ENCODE measurements at regions not wholly inside any gene's neighbourhood (a gene's known extent, or its start where the extent isn't known, plus 50 kb on each side); places are given as distances from the start of the nearest gene placed in this dataset.
A peak's percentile ranks its signal among the peaks of the same experiment; 100 is the strongest.

DNA sequence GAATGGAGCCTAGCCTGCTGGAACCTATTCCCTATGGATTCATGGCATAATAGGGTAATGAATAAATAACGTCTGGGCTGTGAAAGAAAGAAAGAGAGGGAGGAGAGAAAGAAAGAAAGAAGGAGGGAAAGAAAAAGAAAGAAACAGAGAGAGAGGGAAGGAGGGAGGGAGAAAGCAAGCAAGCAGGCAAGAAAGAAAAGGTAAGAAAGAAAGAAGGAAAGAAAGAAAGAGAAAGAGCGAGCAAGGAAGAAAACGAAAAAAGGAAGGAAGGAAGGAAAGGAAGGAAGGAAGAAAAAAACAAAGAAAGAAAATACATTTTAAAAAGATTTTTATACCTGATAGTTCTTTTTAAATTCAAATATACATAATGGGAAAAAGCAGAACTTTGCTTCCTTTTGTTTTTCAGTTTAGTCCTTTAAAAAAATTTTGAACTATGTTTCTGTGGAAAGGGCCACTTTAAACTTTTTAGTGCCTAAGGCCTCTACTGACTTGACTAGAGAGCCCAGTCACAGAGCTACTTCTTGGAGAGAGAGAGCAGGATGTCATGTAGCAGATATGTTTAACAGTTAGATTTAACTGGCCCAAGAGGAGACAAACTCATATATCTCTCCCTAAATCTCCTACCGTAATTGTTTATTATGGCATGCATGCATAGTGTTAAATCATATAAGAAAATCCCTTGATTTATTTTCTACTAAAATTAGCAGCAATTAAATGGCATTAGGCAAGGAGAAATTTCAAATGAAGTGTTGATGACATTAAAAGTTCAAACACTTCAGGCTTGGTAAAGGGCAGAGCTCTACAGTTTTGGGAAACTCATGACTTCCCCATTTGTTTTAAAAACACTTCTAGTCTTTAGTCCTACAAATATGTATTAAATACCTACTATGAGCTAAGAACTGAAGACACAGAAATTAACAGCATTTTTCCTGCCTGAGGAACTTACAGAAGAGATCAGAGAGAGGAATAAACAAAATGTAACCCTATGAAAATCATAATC lies 305.5 kb downstream of the BCAT1 start:
- no peak overlapping the region for H3K27ac ChIP-seq (ENCODE audit: low read depth in 1 of 2, low read length in 1 of 2)
- no peaks in the 10 kb centered on the region for H3K9me3 ChIP-seq (ENCODE audit: control insufficient read depth in 4 of 4, insufficient read depth in 3 of 4, low read length in 3 of 4)
- no peaks in the 10 kb centered on the region for H3K4me1 ChIP-seq (ENCODE audit: control insufficient read depth in 5 of 5, insufficient read depth in 5 of 5, low read length in 5 of 5)
- TF ChIP-seq, protein P1, sequence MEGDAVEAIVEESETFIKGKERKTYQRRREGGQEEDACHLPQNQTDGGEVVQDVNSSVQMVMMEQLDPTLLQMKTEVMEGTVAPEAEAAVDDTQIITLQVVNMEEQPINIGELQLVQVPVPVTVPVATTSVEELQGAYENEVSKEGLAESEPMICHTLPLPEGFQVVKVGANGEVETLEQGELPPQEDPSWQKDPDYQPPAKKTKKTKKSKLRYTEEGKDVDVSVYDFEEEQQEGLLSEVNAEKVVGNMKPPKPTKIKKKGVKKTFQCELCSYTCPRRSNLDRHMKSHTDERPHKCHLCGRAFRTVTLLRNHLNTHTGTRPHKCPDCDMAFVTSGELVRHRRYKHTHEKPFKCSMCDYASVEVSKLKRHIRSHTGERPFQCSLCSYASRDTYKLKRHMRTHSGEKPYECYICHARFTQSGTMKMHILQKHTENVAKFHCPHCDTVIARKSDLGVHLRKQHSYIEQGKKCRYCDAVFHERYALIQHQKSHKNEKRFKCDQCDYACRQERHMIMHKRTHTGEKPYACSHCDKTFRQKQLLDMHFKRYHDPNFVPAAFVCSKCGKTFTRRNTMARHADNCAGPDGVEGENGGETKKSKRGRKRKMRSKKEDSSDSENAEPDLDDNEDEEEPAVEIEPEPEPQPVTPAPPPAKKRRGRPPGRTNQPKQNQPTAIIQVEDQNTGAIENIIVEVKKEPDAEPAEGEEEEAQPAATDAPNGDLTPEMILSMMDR (IDR thresholded peaks at IDR 0.05; ENCODE audit: control extremely low read depth, extremely low read depth) = no peak
- no peak overlapping the region for H3K9ac ChIP-seq (ENCODE audit: insufficient read depth in 1 of 2, low read length in 2 of 2)
- no peaks in the 10 kb centered on the region for H3K27me3 ChIP-seq (ENCODE audit: control insufficient read depth in 3 of 3, insufficient read depth in 3 of 3, low read length in 2 of 3)
- H3K36me3 ChIP-seq (ENCODE audit: control insufficient read depth in 4 of 4, insufficient read depth in 4 of 4, low read length in 4 of 4) = no peaks in the 10 kb centered on the region
- peak in 1 of 3 donors; percentile 24 for DNase-seq
- no peak overlapping the region for H3K4me3 ChIP-seq
- 62 to 71% methylated on average over 4 of the region's 4 CpGs for WGBS, 2 donors
- ATAC-seq (ENCODE audit: insufficient read depth, low FRiP score) = peak; percentile 41

DNA sequence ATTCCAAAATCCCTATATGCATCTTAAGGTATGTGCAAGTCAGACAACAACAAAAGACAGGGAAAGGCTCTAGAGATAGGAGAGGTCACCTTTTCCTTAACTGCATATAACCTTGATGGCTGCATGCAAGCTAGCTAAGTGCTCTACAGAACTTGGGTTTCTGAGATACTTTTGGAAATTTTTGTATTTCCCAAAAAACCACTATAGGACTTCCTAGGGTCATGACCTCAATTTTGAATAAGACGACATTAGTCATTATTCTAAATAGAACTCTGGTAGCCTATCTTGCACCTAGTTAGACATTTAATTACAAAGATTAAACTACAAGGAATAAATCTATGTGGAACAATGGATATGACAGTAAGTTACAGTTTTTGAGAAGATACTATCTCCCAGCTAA lies 309.3 kb downstream of the BCAT1 start:
- TF ChIP-seq, protein P1 (IDR thresholded peaks at IDR 0.05; ENCODE audit: control extremely low read depth, extremely low read depth) = no peak
- Histone ChIP-seq H3K9ac (ENCODE audit: insufficient read depth in 1 of 2, low read length in 2 of 2) (no peak overlapping the region), H3K36me3 (ENCODE audit: control insufficient read depth in 4 of 4, insufficient read depth in 4 of 4, low read length in 4 of 4) (no peaks in the 10 kb centered on the region), H3K27me3 (ENCODE audit: control insufficient read depth in 3 of 3, insufficient read depth in 3 of 3, low read length in 2 of 3) (no peaks in the 10 kb centered on the region), H3K9me3 (ENCODE audit: control insufficient read depth in 4 of 4, insufficient read depth in 3 of 4, low read length in 3 of 4) (no peaks in the 10 kb centered on the region), H3K4me3 (no peak overlapping the region), H3K27ac (ENCODE audit: low read depth in 1 of 2, low read length in 1 of 2) (no peak overlapping the region), H3K4me1 (ENCODE audit: control insufficient read depth in 5 of 5, insufficient read depth in 5 of 5, low read length in 5 of 5) (no peaks in the 10 kb centered on the region)
- ATAC-seq (ENCODE audit: insufficient read depth, low FRiP score) = no peak
- no peak for DNase-seq
- WGBS, 2 donors = 48 to 77% methylated on average over 1 of the region's 1 CpG

DNA sequence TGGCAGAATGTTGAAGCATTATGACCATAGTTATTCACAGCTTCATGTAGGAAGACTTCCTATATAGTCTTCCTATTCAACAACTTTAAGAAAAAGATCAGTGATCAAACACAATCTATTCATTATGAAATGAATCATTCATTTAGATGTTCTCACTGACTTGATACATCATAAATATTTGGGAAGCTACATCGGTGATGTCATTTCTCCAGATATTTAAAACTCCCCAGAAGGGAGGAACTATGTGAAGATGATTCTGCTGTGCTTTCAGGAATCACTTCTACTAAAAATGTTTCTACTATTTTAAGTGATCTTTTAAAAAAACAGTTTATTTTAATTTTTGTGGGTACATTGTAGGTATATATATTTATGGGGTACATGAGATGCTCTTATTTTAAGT lies 316.4 kb downstream of the BCAT1 start:
- Histone ChIP-seq H3K27me3 (ENCODE audit: control insufficient read depth in 3 of 3, insufficient read depth in 3 of 3, low read length in 2 of 3) (no peaks in the 10 kb centered on the region), H3K9me3 (ENCODE audit: control insufficient read depth in 4 of 4, insufficient read depth in 3 of 4, low read length in 3 of 4) (no peaks in the 10 kb centered on the region), H3K9ac (ENCODE audit: insufficient read depth in 1 of 2, low read length in 2 of 2) (no peak overlapping the region), H3K4me3 (no peak overlapping the region), H3K27ac (ENCODE audit: low read depth in 1 of 2, low read length in 1 of 2) (no peak overlapping the region), H3K4me1 (ENCODE audit: control insufficient read depth in 5 of 5, insufficient read depth in 5 of 5, low read length in 5 of 5) (no peaks in the 10 kb centered on the region), H3K36me3 (ENCODE audit: control insufficient read depth in 4 of 4, insufficient read depth in 4 of 4, low read length in 4 of 4) (no peaks in the 10 kb centered on the region)
- no peak for ATAC-seq (ENCODE audit: insufficient read depth, low FRiP score)
- WGBS, 2 donors = 87 to 89% methylated on average over 1 of the region's 1 CpG
- TF ChIP-seq, protein P1 (IDR thresholded peaks at IDR 0.05; ENCODE audit: control extremely low read depth, extremely low read depth) = no peak
- DNase-seq = no peak
